ENCODE measurements at regions not wholly inside any gene's neighbourhood (a gene's known extent, or its start where the extent isn't known, plus 50 kb on each side); places are given as distances from the start of the nearest gene placed in this dataset.

DNA sequence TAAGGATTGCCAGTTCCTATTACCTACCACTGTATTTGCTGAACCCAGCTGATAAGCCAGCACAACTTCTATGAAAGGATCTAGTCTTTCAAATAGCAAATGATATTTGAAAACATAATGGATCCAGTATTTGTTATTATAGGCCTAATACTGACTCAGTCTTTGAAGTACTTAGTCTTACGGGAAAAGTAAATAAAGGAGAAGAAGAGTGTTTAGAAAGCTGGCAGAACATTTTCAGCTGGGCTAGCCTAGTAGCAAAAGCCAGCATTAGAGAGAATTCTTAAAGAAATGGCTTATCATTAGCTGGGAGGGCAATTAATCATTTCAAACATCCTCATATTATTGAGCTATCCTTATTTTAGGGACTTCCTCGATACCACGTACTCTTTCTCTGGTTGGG, 101.4 kb upstream of the GOLIM4 start:
- TF ChIP-seq POLR2A (IDR thresholded peaks at IDR 0.05): no peak
- TF ChIP-seq, protein P1, sequence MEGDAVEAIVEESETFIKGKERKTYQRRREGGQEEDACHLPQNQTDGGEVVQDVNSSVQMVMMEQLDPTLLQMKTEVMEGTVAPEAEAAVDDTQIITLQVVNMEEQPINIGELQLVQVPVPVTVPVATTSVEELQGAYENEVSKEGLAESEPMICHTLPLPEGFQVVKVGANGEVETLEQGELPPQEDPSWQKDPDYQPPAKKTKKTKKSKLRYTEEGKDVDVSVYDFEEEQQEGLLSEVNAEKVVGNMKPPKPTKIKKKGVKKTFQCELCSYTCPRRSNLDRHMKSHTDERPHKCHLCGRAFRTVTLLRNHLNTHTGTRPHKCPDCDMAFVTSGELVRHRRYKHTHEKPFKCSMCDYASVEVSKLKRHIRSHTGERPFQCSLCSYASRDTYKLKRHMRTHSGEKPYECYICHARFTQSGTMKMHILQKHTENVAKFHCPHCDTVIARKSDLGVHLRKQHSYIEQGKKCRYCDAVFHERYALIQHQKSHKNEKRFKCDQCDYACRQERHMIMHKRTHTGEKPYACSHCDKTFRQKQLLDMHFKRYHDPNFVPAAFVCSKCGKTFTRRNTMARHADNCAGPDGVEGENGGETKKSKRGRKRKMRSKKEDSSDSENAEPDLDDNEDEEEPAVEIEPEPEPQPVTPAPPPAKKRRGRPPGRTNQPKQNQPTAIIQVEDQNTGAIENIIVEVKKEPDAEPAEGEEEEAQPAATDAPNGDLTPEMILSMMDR (IDR thresholded peaks at IDR 0.05): no peak

All from adrenal gland (tissue), 5 donors.